Thyroid gland (tissue), 4 donors: ENCODE measurements at regions not wholly inside any gene's neighbourhood (a gene's known extent, or its start where the extent isn't known, plus 50 kb on each side); places are given as distances from the start of the nearest gene placed in this dataset.

Experiments
- DNase-seq, 2 donors: peaks; one replicate each; pipeline ENCODE4 v3.0.0-alpha.2; 2019
- H3K27ac ChIP-seq, 3 donors: fragments of 200-600 bp; sonication (generic); 1 replicate in 2 of 3; 2 replicates in 1 of 3; pipeline ENCODE4 v1.5.1; 2016 to 2019; ENCODE audit warnings: mild to moderate bottlenecking in 1 of 3, moderate library complexity in 1 of 3
- H3K27me3 ChIP-seq: fragments of 200-600 bp; sonication (generic); one replicate; pipeline ENCODE4 v1.5.1; 2019
- H3K36me3 ChIP-seq, 2 donors: fragments of 200-600 bp; sonication (generic); one replicate each; pipeline ENCODE4 v1.5.1; 2016 to 2019
- H3K4me1 ChIP-seq, 2 donors: fragments of 200-600 bp; sonication (generic); one replicate each; pipeline ENCODE4 v1.5.1; 2017 to 2019
- H3K4me3 ChIP-seq, 3 donors: fragments of 200-600 bp; sonication (generic); replicated peaks in 1 of 3; 1 replicate in 2 of 3; 2 replicates in 1 of 3; pipeline ENCODE4 v1.5.1; 2016; ENCODE audit warnings: mild to moderate bottlenecking in 1 of 3
- H3K9me3 ChIP-seq: fragments of 200-600 bp; sonication (generic); one replicate; pipeline ENCODE4 v1.5.1; 2017
- POLR2A ChIP-seq, 2 donors: fragments of 450-650 bp; IDR thresholded peaks; one replicate each; pipeline ENCODE4 v1.6.1; 2017; ENCODE audit warnings: antibody characterized with exemption in 2 of 2, mild to moderate bottlenecking in 2 of 2, moderate library complexity in 1 of 2
- WGBS, 2 donors: methylation state at CpG; one replicate each; pipeline ENCODE4 v1.1.5; 2017; 5-methylcytosine and 5-hydroxymethylcytosine counted together
- intact Hi-C: fragments of 100-400 bp; cut with DNase I; formaldehyde crosslinking; loops from one replicate; pipeline ENCODE4 v1.15.1; 2023
- TF ChIP-seq, protein P1 (sequence below), 6 experiments: fragments of 200-600 bp in 3 of 6; fragments of 450-650 bp in 3 of 6; sonication (generic) in 3 of 6; IDR thresholded peaks; one replicate each; pipeline ENCODE4 v1.5.1; 2016 to 2019; ENCODE audit warnings: antibody characterized with exemption in 6 of 6, mild to moderate bottlenecking in 2 of 6, inconsistent platforms in 1 of 6, moderate library complexity in 1 of 6

DNA sequence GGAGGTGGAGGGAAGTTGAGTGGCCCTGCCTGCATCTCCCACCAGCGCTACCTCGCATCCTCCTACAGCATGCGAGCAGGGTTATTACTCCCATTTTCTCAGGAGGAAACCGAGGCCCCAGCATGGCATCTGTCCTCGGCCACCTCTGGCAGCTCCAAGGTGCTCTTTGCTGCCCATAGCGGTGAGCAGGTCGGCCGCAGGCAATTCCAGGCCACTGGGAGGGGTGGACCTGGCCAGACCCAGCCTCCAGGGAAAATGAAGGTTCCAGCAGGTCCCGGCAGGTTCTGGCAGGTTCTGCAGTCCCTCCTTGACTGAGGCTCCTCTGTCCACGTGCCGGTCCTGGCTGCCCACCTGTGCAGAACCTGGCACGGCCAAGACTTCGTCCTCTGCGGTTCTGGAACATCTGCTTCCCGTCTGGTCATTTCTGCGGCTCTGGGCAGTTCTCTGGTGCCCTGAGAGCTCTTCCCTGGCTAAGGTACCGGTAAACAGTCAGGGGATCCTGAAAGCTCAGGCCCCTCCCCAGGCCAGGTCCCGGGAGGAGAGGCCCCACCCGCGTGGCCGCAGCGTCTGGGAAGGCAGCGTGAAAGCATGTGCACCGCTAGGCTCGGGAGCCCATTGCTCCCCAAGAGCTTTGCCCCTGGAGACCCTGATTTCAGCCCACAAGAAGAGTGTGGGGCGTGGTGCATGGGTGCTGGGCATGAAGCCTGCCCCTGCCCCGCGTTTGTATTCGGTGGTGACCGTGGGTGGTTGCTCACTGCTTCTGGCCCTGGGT is 112.0 kb upstream of the ADRA2C start:
- Histone ChIP-seq H3K36me3 (no peaks in the 10 kb centered on the region), H3K27ac (no peak overlapping the region), H3K9me3 (no peaks in the 10 kb centered on the region), H3K27me3 (no peaks in the 10 kb centered on the region), H3K4me1 (no peaks in the 10 kb centered on the region), H3K4me3 (no peak overlapping the region)
- intact Hi-C loops = no loop called here
- DNase-seq = no peak
- 86 to 91% methylated on average over 17 to 27 of the region's 30 CpGs for WGBS, 2 donors
- TF ChIP-seq POLR2A (IDR thresholded peaks at IDR 0.05) = no peak
- TF ChIP-seq, protein P1, sequence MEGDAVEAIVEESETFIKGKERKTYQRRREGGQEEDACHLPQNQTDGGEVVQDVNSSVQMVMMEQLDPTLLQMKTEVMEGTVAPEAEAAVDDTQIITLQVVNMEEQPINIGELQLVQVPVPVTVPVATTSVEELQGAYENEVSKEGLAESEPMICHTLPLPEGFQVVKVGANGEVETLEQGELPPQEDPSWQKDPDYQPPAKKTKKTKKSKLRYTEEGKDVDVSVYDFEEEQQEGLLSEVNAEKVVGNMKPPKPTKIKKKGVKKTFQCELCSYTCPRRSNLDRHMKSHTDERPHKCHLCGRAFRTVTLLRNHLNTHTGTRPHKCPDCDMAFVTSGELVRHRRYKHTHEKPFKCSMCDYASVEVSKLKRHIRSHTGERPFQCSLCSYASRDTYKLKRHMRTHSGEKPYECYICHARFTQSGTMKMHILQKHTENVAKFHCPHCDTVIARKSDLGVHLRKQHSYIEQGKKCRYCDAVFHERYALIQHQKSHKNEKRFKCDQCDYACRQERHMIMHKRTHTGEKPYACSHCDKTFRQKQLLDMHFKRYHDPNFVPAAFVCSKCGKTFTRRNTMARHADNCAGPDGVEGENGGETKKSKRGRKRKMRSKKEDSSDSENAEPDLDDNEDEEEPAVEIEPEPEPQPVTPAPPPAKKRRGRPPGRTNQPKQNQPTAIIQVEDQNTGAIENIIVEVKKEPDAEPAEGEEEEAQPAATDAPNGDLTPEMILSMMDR (IDR thresholded peaks at IDR 0.05) = no peak

DNA sequence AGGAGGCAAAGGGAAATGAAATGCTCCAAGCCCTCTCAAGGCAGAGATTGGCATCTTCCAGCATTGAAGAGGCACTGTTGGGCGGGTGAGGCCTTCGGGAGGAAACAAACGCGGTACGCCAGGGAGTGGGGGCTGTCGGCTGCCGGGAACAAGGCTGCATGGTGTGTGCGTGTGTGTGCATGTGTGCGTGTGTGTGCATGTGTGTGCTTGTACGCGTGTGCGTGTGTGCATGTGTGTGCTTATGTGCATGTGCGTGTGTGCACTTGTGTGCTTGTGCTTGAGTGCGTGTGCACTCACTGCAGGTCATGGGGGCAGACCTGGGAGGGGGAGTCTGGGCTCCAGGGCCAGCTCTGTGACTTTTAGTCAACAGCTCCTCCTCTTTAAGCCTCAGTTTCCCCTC is 113.6 kb upstream of the ADRA2C start:
- TF ChIP-seq, protein P1 (IDR thresholded peaks at IDR 0.05) = no peak
- no peak for TF ChIP-seq POLR2A (IDR thresholded peaks at IDR 0.05)
- Histone ChIP-seq H3K4me3 (no peak overlapping the region), H3K27me3 (no peaks in the 10 kb centered on the region), H3K27ac (no peak overlapping the region), H3K9me3 (no peaks in the 10 kb centered on the region), H3K36me3 (no peaks in the 10 kb centered on the region), H3K4me1 (no peaks in the 10 kb centered on the region)
- DNase-seq = no peak
- intact Hi-C loops = no loop called here
- 77 to 78% methylated on average over 13 to 14 of the region's 14 CpGs for WGBS, 2 donors

DNA sequence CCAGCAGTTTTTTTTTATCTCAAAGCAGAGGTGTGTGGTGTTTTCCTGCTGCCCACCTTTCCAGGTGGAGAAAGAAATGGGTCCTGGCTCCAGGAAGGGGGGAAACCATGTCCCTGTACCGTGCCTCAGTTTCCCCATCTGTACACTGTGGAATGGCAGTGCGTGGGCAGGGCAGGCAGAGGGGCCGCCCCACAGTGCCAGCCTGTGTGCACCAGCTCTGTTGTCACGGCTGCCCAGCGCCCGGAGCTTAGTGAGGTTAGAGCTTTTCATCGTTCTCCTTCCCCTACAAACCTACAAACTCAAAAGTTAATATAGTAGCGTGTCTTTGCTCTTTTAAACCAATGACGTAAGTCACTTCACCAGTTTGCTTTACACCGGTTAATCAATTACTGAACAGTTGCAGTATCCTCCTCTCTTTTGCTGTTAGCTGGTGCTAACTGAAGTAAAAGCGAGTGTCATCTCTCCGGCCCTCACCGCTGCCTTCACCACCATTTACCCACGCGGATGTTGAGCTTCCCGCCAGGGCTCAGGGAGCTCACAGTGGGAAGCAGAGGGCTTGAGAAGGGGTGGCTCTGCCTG is 114.8 kb upstream of the ADRA2C start:
- Histone ChIP-seq H3K9me3 (no peaks in the 10 kb centered on the region), H3K4me1 (no peaks in the 10 kb centered on the region), H3K27me3 (no peaks in the 10 kb centered on the region), H3K27ac (no peak overlapping the region), H3K4me3 (no peak overlapping the region), H3K36me3 (no peaks in the 10 kb centered on the region)
- intact Hi-C loops = no loop called here
- DNase-seq = no peak
- no peak for TF ChIP-seq POLR2A (IDR thresholded peaks at IDR 0.05)
- TF ChIP-seq, protein P1 (IDR thresholded peaks at IDR 0.05) = no peak
- WGBS, 2 donors = 86 to 90% methylated on average over 14 to 16 of the region's 16 CpGs

DNA sequence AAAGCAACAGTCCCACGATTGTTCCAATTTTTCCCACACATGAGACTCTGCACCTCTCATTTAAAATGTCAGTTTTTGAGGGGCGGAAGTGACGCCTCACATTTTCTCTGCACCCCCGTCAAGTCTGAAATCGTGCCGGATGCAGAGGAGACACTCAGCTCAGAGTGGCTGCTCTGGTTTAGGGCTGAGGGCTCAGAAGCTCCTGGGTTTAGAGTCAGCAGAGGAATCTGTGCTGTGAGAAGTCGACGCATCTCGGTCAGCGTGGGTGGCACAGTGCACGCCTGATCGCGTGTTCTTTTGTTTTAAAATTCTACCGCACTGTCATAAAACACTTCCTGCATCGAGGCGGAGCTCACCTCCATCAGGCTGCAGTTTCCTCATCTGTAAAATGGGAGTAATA is 116.7 kb upstream of the ADRA2C start:
- no peaks in the 10 kb centered on the region for H3K9me3 ChIP-seq
- DNase-seq = no peak
- WGBS, 2 donors = 85 to 91% methylated on average over 16 of the region's 16 CpGs
- intact Hi-C loops = no loop called here
- TF ChIP-seq, protein P1 (IDR thresholded peaks at IDR 0.05) = no peak
- H3K4me3 ChIP-seq = no peak overlapping the region
- H3K27me3 ChIP-seq = no peaks in the 10 kb centered on the region
- H3K27ac ChIP-seq = no peak overlapping the region
- H3K4me1 ChIP-seq = no peaks in the 10 kb centered on the region
- no peaks in the 10 kb centered on the region for H3K36me3 ChIP-seq

DNA sequence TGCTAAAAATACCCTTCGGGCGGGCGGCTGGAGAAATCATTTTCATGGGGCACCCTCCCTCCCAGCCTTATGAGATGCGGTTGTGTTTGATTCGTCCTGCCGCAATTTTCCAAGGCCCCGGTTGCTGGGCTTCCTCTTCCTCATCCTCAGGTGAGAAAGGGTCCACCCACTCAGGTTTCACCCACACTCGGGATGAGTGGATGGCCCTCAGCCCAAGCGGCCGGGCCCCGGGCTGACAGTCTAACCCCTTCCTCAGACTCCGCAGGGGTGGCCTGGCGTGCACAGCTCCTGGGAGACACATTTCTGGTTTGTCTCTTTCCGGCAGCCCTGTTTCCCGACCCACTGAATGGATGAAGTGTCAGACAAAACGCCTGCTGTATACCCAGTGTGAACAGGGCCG is 116.5 kb upstream of the LRPAP1 start:
- intact Hi-C loops = no loop called here
- no peaks in the 10 kb centered on the region for H3K9me3 ChIP-seq
- no peak overlapping the region for H3K4me3 ChIP-seq
- TF ChIP-seq, protein P1 (IDR thresholded peaks at IDR 0.05) = no peak
- no peak for TF ChIP-seq POLR2A (IDR thresholded peaks at IDR 0.05)
- H3K36me3 ChIP-seq = no peaks in the 10 kb centered on the region
- no peaks in the 10 kb centered on the region for H3K27me3 ChIP-seq
- 79 to 80% methylated on average over 16 of the region's 17 CpGs for whole genome bisulfite sequencing, 2 donors
- H3K4me1 ChIP-seq = no peaks in the 10 kb centered on the region
- no peak for DNase-seq
- no peak overlapping the region for H3K27ac ChIP-seq
